SJSA1 (cell line): ENCODE measurements at regions not wholly inside any gene's neighbourhood (a gene's known extent, or its start where the extent isn't known, plus 50 kb on each side); places are given as distances from the start of the nearest gene placed in this dataset.

Source experiments
- DNase-seq, 2 experiments: peaks; one replicate each; pipeline ENCODE4 v3.0.0-alpha.2; 2015 to 2020; ENCODE audit warnings: low spot score in 2 of 2, low read depth in 1 of 2
- H3K27ac ChIP-seq: fragments of 250-450 bp; sonication (Bioruptor Pico); 2 replicates; pipeline ENCODE4 v1.5.1; 2020; ENCODE audit warnings: mild to moderate bottlenecking, moderate library complexity
- H3K27me3 ChIP-seq: fragments of 250-450 bp; sonication (Bioruptor Pico); replicated peaks from 2 replicates; pipeline ENCODE4 v1.5.1; 2020; ENCODE audit warnings: mild to moderate bottlenecking, moderate library complexity
- H3K36me3 ChIP-seq: fragments of 250-450 bp; sonication (Bioruptor Pico); 2 replicates; pipeline ENCODE4 v1.5.1; 2020; ENCODE audit warnings: mild to moderate bottlenecking
- H3K4me1 ChIP-seq: fragments of 250-450 bp; sonication (Bioruptor Pico); replicated peaks from 2 replicates; pipeline ENCODE4 v1.6.1; 2021; ENCODE audit warnings: mild to moderate bottlenecking
- H3K4me3 ChIP-seq: fragments of 250-450 bp; sonication (Bioruptor Pico); 2 replicates; pipeline ENCODE4 v1.5.1; 2020; ENCODE audit warnings: mild to moderate bottlenecking
- H3K9me3 ChIP-seq: fragments of 250-450 bp; sonication (Bioruptor Pico); replicated peaks from 2 replicates; pipeline ENCODE4 v1.5.1; 2020; ENCODE audit warnings: mild to moderate bottlenecking

GRCh38 chr10:130926442-130926841 is 385.1 kb downstream of the TCERG1L start:
- Histone ChIP-seq H3K36me3 (no peaks in the 10 kb centered on the region), H3K9me3 (peaks cover 29% of the 10 kb centered on the region), H3K4me3 (no peak overlapping the region), H3K4me1 (no peaks in the 10 kb centered on the region), H3K27me3 (no peaks in the 10 kb centered on the region), H3K27ac (no peak overlapping the region)
- no peak for DNase-seq

GRCh38 chr10:130927157-130927556 is 384.4 kb downstream of the TCERG1L start:
- H3K36me3 ChIP-seq = no peaks in the 10 kb centered on the region
- DNase-seq = no peak
- no peaks in the 10 kb centered on the region for H3K4me1 ChIP-seq
- peaks cover 32% of the 10 kb centered on the region for H3K9me3 ChIP-seq
- no peak overlapping the region for H3K4me3 ChIP-seq
- no peak overlapping the region for H3K27ac ChIP-seq
- H3K27me3 ChIP-seq = no peaks in the 10 kb centered on the region

- Histone ChIP-seq H3K4me3 (no peak overlapping the region), H3K27ac (no peak overlapping the region), H3K27me3 (no peaks in the 10 kb centered on the region), H3K4me1 (no peaks in the 10 kb centered on the region), H3K36me3 (no peaks in the 10 kb centered on the region), H3K9me3 (peaks cover 35% of the 10 kb centered on the region)
- peak in 1 of 2 experiments; percentile 19 for DNase-seq
These were observed 383.2 kb downstream of the TCERG1L start for GRCh38 chr10:130928306-130928705.

- DNase-seq = peak in 1 of 2 experiments; percentile 36
- H3K9me3 ChIP-seq = peaks cover 32% of the 10 kb centered on the region
These were observed 381.8 kb downstream of the TCERG1L start for GRCh38 chr10:130929422-130930325.

GRCh38 chr10:130930821-130931220 is 380.7 kb downstream of the TCERG1L start:
- H3K4me3 ChIP-seq = no peak overlapping the region
- H3K36me3 ChIP-seq = no peaks in the 10 kb centered on the region
- DNase-seq = peak in 1 of 2 experiments; percentile 24

More at GRCh38 chr10:130929422-130930325, 381.8 kb downstream of the TCERG1L start:
- H3K27me3 ChIP-seq = no peaks in the 10 kb centered on the region
- H3K36me3 ChIP-seq = no peaks in the 10 kb centered on the region
- H3K4me1 ChIP-seq = no peaks in the 10 kb centered on the region
- H3K4me3 ChIP-seq = no peak overlapping the region
- no peak overlapping the region for H3K27ac ChIP-seq

GRCh38 chr10:130931256-130931655 is 380.3 kb downstream of the TCERG1L start:
- no peak for DNase-seq
- Histone ChIP-seq H3K4me3 (no peak overlapping the region), H3K27me3 (no peaks in the 10 kb centered on the region), H3K9me3 (peaks cover 17% of the 10 kb centered on the region), H3K4me1 (no peaks in the 10 kb centered on the region), H3K36me3 (no peaks in the 10 kb centered on the region), H3K27ac (no peak overlapping the region)

More at GRCh38 chr10:130930821-130931220, 380.7 kb downstream of the TCERG1L start:
- H3K27me3 ChIP-seq = no peaks in the 10 kb centered on the region
- H3K27ac ChIP-seq = no peak overlapping the region
- H3K4me1 ChIP-seq = no peaks in the 10 kb centered on the region
- H3K9me3 ChIP-seq = peaks cover 21% of the 10 kb centered on the region

- Histone ChIP-seq H3K9me3 (peaks cover 19% of the 10 kb centered on the region), H3K4me1 (no peaks in the 10 kb centered on the region)
These were observed 379.1 kb downstream of the TCERG1L start for GRCh38 chr10:130932326-130933007.

GRCh38 chr10:130933008-130933390 is 378.5 kb downstream of the TCERG1L start:
- H3K4me1 ChIP-seq = no peaks in the 10 kb centered on the region
- H3K9me3 ChIP-seq = peaks cover 20% of the 10 kb centered on the region

More at GRCh38 chr10:130932326-130933007, 379.1 kb downstream of the TCERG1L start:
- peak in 1 of 2 experiments; percentile 21 for DNase-seq
- Histone ChIP-seq H3K27ac (no peak overlapping the region), H3K36me3 (no peaks in the 10 kb centered on the region), H3K4me3 (no peak overlapping the region), H3K27me3 (no peaks in the 10 kb centered on the region)

GRCh38 chr10:130934293-130935127 is 377.0 kb downstream of the TCERG1L start:
- peaks cover 20% of the 10 kb centered on the region for H3K9me3 ChIP-seq

More at GRCh38 chr10:130933008-130933390, 378.5 kb downstream of the TCERG1L start:
- no peak for DNase-seq
- Histone ChIP-seq H3K27me3 (no peaks in the 10 kb centered on the region), H3K27ac (no peak overlapping the region), H3K36me3 (no peaks in the 10 kb centered on the region), H3K4me3 (no peak overlapping the region)

GRCh38 chr10:130935128-130935439 is 376.4 kb downstream of the TCERG1L start:
- Histone ChIP-seq H3K27ac (no peak overlapping the region), H3K4me3 (no peak overlapping the region), H3K4me1 (no peaks in the 10 kb centered on the region), H3K9me3 (peaks cover 16% of the 10 kb centered on the region), H3K27me3 (no peaks in the 10 kb centered on the region), H3K36me3 (no peaks in the 10 kb centered on the region)
- DNase-seq = no peak

More at GRCh38 chr10:130934293-130935127, 377.0 kb downstream of the TCERG1L start:
- no peak overlapping the region for H3K4me3 ChIP-seq
- no peak overlapping the region for H3K27ac ChIP-seq
- H3K36me3 ChIP-seq = no peaks in the 10 kb centered on the region
- no peak for DNase-seq
- no peaks in the 10 kb centered on the region for H3K27me3 ChIP-seq
- no peaks in the 10 kb centered on the region for H3K4me1 ChIP-seq

GRCh38 chr10:130935897-130936550 is 375.5 kb downstream of the TCERG1L start:
- no peak overlapping the region for H3K27ac ChIP-seq
- no peak overlapping the region for H3K4me3 ChIP-seq
- H3K4me1 ChIP-seq = no peaks in the 10 kb centered on the region
- no peaks in the 10 kb centered on the region for H3K36me3 ChIP-seq
- H3K27me3 ChIP-seq = no peaks in the 10 kb centered on the region
- no peak for DNase-seq
- peaks cover 15% of the 10 kb centered on the region for H3K9me3 ChIP-seq

GRCh38 chr10:130936851-130937250 is 374.7 kb downstream of the TCERG1L start:
- Histone ChIP-seq H3K4me1 (no peaks in the 10 kb centered on the region), H3K27me3 (no peaks in the 10 kb centered on the region), H3K9me3 (peaks cover 8% of the 10 kb centered on the region), H3K4me3 (no peak overlapping the region), H3K36me3 (no peaks in the 10 kb centered on the region), H3K27ac (no peak overlapping the region)
- no peak for DNase-seq

GRCh38 chr10:130938051-130938450 is 373.5 kb downstream of the TCERG1L start:
- H3K4me1 ChIP-seq = no peaks in the 10 kb centered on the region
- no peaks in the 10 kb centered on the region for H3K36me3 ChIP-seq
- peaks cover 5% of the 10 kb centered on the region for H3K9me3 ChIP-seq
- DNase-seq = no peak
- H3K27ac ChIP-seq = no peak overlapping the region
- H3K27me3 ChIP-seq = no peaks in the 10 kb centered on the region
- no peak overlapping the region for H3K4me3 ChIP-seq
